ENCODE measurements at regions not wholly inside any gene's neighbourhood (a gene's known extent, or its start where the extent isn't known, plus 50 kb on each side); places are given as distances from the start of the nearest gene placed in this dataset.

- no peak overlapping the region for H3K27ac ChIP-seq
- H3K9me3 ChIP-seq = no peaks in the 10 kb centered on the region
- H3K4me1 ChIP-seq (ENCODE audit: control insufficient read depth in 1 of 2, insufficient read depth in 1 of 2, low read depth in 1 of 2, low read length in 1 of 2) = no peaks in the 10 kb centered on the region
- no peaks in the 10 kb centered on the region for H3K27me3 ChIP-seq
- no peak for TF ChIP-seq CTCF (IDR thresholded peaks at IDR 0.05)
- no peak overlapping the region for H3K4me3 ChIP-seq (ENCODE audit: low read depth in 1 of 2, low read length in 1 of 2)
- H3K36me3 ChIP-seq = no peaks in the 10 kb centered on the region
Measured at GRCh38 chr5:61806491-61807020, 474.5 kb downstream of the ZSWIM6 start.

- H3K27me3 ChIP-seq = no peaks in the 10 kb centered on the region
- no peak overlapping the region for H3K27ac ChIP-seq
- TF ChIP-seq CTCF (IDR thresholded peaks at IDR 0.05) = no peak
- H3K4me3 ChIP-seq (ENCODE audit: low read depth in 1 of 2, low read length in 1 of 2) = no peak overlapping the region
- H3K9me3 ChIP-seq = no peaks in the 10 kb centered on the region
- H3K36me3 ChIP-seq = no peaks in the 10 kb centered on the region
- H3K4me1 ChIP-seq (ENCODE audit: control insufficient read depth in 1 of 2, insufficient read depth in 1 of 2, low read depth in 1 of 2, low read length in 1 of 2) = no peaks in the 10 kb centered on the region
Measured at GRCh38 chr5:61808091-61808490, 476.0 kb downstream of the ZSWIM6 start.

- no peak for TF ChIP-seq CTCF (IDR thresholded peaks at IDR 0.05)
Measured at GRCh38 chr5:61808909-61809308, 476.9 kb downstream of the ZSWIM6 start.

GRCh38 chr5:61809651-61810050, 477.6 kb downstream of the ZSWIM6 start:
- no peak overlapping the region for H3K4me3 ChIP-seq (ENCODE audit: low read depth in 1 of 2, low read length in 1 of 2)
- no peaks in the 10 kb centered on the region for H3K27me3 ChIP-seq
- H3K36me3 ChIP-seq = no peaks in the 10 kb centered on the region
- no peaks in the 10 kb centered on the region for H3K9me3 ChIP-seq
- no peaks in the 10 kb centered on the region for H3K4me1 ChIP-seq (ENCODE audit: control insufficient read depth in 1 of 2, insufficient read depth in 1 of 2, low read depth in 1 of 2, low read length in 1 of 2)
- H3K27ac ChIP-seq = no peak overlapping the region
- TF ChIP-seq CTCF (IDR thresholded peaks at IDR 0.05) = no peak

More at GRCh38 chr5:61808909-61809308, 476.9 kb downstream of the ZSWIM6 start:
- no peak overlapping the region for H3K4me3 ChIP-seq (ENCODE audit: low read depth in 1 of 2, low read length in 1 of 2)
- H3K36me3 ChIP-seq = no peaks in the 10 kb centered on the region
- no peak overlapping the region for H3K27ac ChIP-seq
- H3K9me3 ChIP-seq = no peaks in the 10 kb centered on the region
- H3K27me3 ChIP-seq = no peaks in the 10 kb centered on the region
- no peaks in the 10 kb centered on the region for H3K4me1 ChIP-seq (ENCODE audit: control insufficient read depth in 1 of 2, insufficient read depth in 1 of 2, low read depth in 1 of 2, low read length in 1 of 2)

GRCh38 chr5:61811052-61811451, 479.0 kb downstream of the ZSWIM6 start:
- no peak overlapping the region for H3K27ac ChIP-seq
- H3K4me3 ChIP-seq (ENCODE audit: low read depth in 1 of 2, low read length in 1 of 2) = no peak overlapping the region
- no peaks in the 10 kb centered on the region for H3K36me3 ChIP-seq
- H3K27me3 ChIP-seq = peaks cover 2% of the 10 kb centered on the region
- H3K9me3 ChIP-seq = no peaks in the 10 kb centered on the region
- no peaks in the 10 kb centered on the region for H3K4me1 ChIP-seq (ENCODE audit: control insufficient read depth in 1 of 2, insufficient read depth in 1 of 2, low read depth in 1 of 2, low read length in 1 of 2)
- TF ChIP-seq CTCF (IDR thresholded peaks at IDR 0.05) = no peak

GRCh38 chr5:61813361-61813760, 481.3 kb downstream of the ZSWIM6 start:
- Histone ChIP-seq H3K4me3 (ENCODE audit: low read depth in 1 of 2, low read length in 1 of 2) (no peak overlapping the region), H3K36me3 (no peaks in the 10 kb centered on the region), H3K9me3 (no peaks in the 10 kb centered on the region), H3K4me1 (ENCODE audit: control insufficient read depth in 1 of 2, insufficient read depth in 1 of 2, low read depth in 1 of 2, low read length in 1 of 2) (no peaks in the 10 kb centered on the region), H3K27ac (no peak overlapping the region), H3K27me3 (peaks cover 12% of the 10 kb centered on the region)
- no peak for TF ChIP-seq CTCF (IDR thresholded peaks at IDR 0.05)

All from neutrophil (primary cell).